HepG2 (cell line): ENCODE measurements at regions not wholly inside any gene's neighbourhood (a gene's known extent, or its start where the extent isn't known, plus 50 kb on each side); places are given as distances from the start of the nearest gene placed in this dataset.

Experiments
- AGO1 ChIP-seq: fragments of 200-400 bp; formaldehyde crosslinking; IDR thresholded peaks from 2 replicates; pipeline ENCODE4 v1.6.1; 2017; ENCODE audit warnings: mild to moderate bottlenecking, low read depth, low read length, moderate library complexity; ENCODE audit not compliant: poor library complexity, severe bottlenecking
- CENPX ChIP-seq: sonication (generic); formaldehyde crosslinking; IDR thresholded peaks from 2 replicates; pipeline ENCODE4 v1.9.0; 2021; ENCODE audit warnings: mild to moderate bottlenecking, missing genetic modification reagents, moderate library complexity
- ELF1 ChIP-seq: sonication (generic); formaldehyde crosslinking; IDR thresholded peaks from 2 replicates; pipeline ENCODE4 v1.4.0; 2020; ENCODE audit warnings: missing genetic modification reagents
- FOSL1 ChIP-seq: sonication (generic); formaldehyde crosslinking; IDR thresholded peaks from 2 replicates; pipeline ENCODE4 v1.9.0; 2021; ENCODE audit warnings: missing genetic modification reagents, borderline replicate concordance
- GFI1 ChIP-seq: sonication (generic); formaldehyde crosslinking; IDR thresholded peaks from 2 replicates; pipeline ENCODE4 v1.5.0; 2020; ENCODE audit warnings: missing genetic modification reagents, mild to moderate bottlenecking, borderline replicate concordance
- GPN1 ChIP-seq: sonication (generic); formaldehyde crosslinking; IDR thresholded peaks from 2 replicates; pipeline ENCODE4 v1.5.1; 2020; ENCODE audit warnings: missing genetic modification reagents, borderline replicate concordance
- MEIS1 ChIP-seq: sonication (generic); formaldehyde crosslinking; IDR thresholded peaks from 2 replicates; pipeline ENCODE4 v1.9.0; 2021; ENCODE audit warnings: mild to moderate bottlenecking, missing genetic modification reagents, moderate library complexity, borderline replicate concordance
- MTA1 ChIP-seq: sonication (generic); formaldehyde crosslinking; IDR thresholded peaks from 2 replicates; pipeline ENCODE4 v1.4.0; 2020; ENCODE audit warnings: missing genetic modification reagents, mild to moderate bottlenecking, borderline replicate concordance
- RXRB ChIP-seq: IDR thresholded peaks from 2 replicates; pipeline ENCODE4 v1.6.1; 2016; ENCODE audit warnings: borderline replicate concordance, missing genetic modification reagents, missing compliant biosample characterization
- SOX13 ChIP-seq, 3 experiments: fragments of 450-650 bp in 1 of 3; sonication (generic) in 1 of 3; formaldehyde crosslinking in 1 of 3; IDR thresholded peaks in 2 of 3; conservative IDR thresholded peaks in 1 of 3; 2 replicates each; pipeline versions ENCODE4 v1.5.0 to v1.6.1; 2016 to 2020; ENCODE audit warnings: antibody characterized with exemption in 1 of 3, mild to moderate bottlenecking in 1 of 3, missing compliant biosample characterization in 1 of 3, missing genetic modification reagents in 1 of 3, moderate library complexity in 1 of 3
- TAF1 ChIP-seq: sonication (generic); formaldehyde crosslinking; IDR thresholded peaks from 2 replicates; pipeline ENCODE4 v1.4.0; 2020; ENCODE audit warnings: missing genetic modification reagents
- TCF12 ChIP-seq, 2 experiments: fragments of 450-650 bp in 1 of 2; sonication (generic) in 1 of 2; formaldehyde crosslinking in 1 of 2; IDR thresholded peaks; 2 replicates each; pipeline versions ENCODE4 v1.6.1 to v1.8.0; 2017 to 2022; ENCODE audit warnings: antibody characterized with exemption in 1 of 2, mild to moderate bottlenecking in 1 of 2, missing genetic modification reagents in 1 of 2, moderate library complexity in 1 of 2
- ZBTB38 ChIP-seq: sonication (generic); formaldehyde crosslinking; IDR thresholded peaks from 2 replicates; pipeline ENCODE4 v1.5.1; 2020; ENCODE audit warnings: mild to moderate bottlenecking, missing genetic modification reagents
- ZC3H4 ChIP-seq: sonication (generic); formaldehyde crosslinking; IDR thresholded peaks from 2 replicates; pipeline ENCODE4 v1.4.0; 2020; ENCODE audit warnings: missing genetic modification reagents, borderline replicate concordance
- ZMYM3 ChIP-seq: sonication (generic); formaldehyde crosslinking; IDR thresholded peaks from 2 replicates; pipeline ENCODE4 v1.5.1; 2020; ENCODE audit warnings: mild to moderate bottlenecking, missing genetic modification reagents
- ZNF329 ChIP-seq: sonication (generic); formaldehyde crosslinking; IDR thresholded peaks from 2 replicates; pipeline ENCODE4 v1.9.0; 2021; ENCODE audit warnings: low read depth, mild to moderate bottlenecking, missing genetic modification reagents
- ZNF484 ChIP-seq: sonication (generic); formaldehyde crosslinking; IDR thresholded peaks from 2 replicates; pipeline ENCODE4 v1.5.1; 2020; ENCODE audit warnings: mild to moderate bottlenecking, low read depth, missing genetic modification reagents, borderline replicate concordance
- ZNF788 ChIP-seq: sonication (generic); formaldehyde crosslinking; IDR thresholded peaks from 2 replicates; pipeline ENCODE4 v1.5.0; 2020; ENCODE audit warnings: mild to moderate bottlenecking, missing genetic modification reagents, borderline replicate concordance
- TF ChIP-seq, protein P1 (sequence below): sonication (generic); formaldehyde crosslinking; conservative IDR thresholded peaks from 2 replicates; pipeline ENCODE4 v1.4.0; 2020; ENCODE audit warnings: mild to moderate bottlenecking, missing genetic modification reagents, moderate library complexity
- TF ChIP-seq, protein P2 (sequence below): sonication (generic); formaldehyde crosslinking; conservative IDR thresholded peaks from 2 replicates; pipeline ENCODE4 v1.8.0; 2022; ENCODE audit warnings: low read depth, missing genetic modification reagents
- TF ChIP-seq, protein P3 (sequence below): sonication (generic); formaldehyde crosslinking; IDR thresholded peaks from 2 replicates; pipeline ENCODE4 v1.4.0; 2020; ENCODE audit warnings: missing genetic modification reagents

DNA sequence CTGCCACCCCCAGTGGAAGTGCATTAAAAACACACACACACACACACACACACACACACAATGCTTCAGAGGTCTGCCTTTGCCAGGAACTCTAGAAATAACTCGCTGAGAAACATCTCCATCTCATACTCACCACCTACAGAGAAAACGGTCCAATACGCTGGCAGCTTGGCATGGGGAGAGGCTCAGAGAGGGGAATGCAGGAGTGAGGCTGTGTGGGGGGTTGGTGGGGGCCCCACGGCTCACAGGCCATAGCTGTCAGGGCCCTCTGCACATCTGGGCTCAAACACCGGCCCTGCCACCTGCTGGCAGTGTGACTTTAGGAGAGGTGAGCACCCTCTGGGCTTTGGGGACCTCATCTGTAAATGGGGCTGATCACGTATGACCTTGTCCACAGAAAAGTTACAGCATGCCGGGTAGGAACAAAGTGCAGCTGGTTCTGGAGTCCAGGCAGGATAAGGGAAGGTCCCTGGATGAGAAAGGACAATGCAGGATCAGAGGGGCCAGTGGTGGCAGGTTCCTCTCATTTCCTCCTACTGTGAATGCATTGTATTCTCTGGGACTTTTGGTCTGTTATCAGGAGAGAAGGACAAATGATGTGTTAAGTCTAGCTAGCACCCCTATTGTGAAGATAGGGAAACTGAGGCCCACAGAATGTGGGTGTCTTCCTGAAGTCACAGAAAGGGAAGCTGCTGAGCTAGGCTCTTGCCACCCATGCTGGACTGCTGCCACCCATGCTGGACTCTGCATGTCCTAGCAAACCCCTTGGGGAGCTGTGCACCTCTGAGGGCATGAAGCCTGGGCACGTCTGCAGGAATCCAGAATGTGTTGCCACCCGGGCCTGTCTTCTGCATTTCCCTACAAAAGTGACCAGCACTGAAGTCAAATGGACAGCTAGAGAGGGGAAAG, 404.6 kb downstream of the RPS24 start (continued):
- TF ChIP-seq SOX13 (IDR thresholded peaks at IDR 0.05) (peak; percentile 61; the same call in 1 of the 2 replicates), SOX13 (CRISPR knock-in tag; conservative IDR thresholded peaks at IDR 0.05 in 1 of 2, IDR thresholded peaks at IDR 0.05 in 1 of 2) (peak in 1 of 2 experiments; percentile 83; a peak in 2 of 4 replicates), ZNF329 (CRISPR knock-in tag) (no peak), ZC3H4 (CRISPR knock-in tag) (no peak), ZNF484 (CRISPR knock-in tag) (no peak), RXRB (CRISPR knock-in tag) (peak; percentile 65), GPN1 (CRISPR knock-in tag) (no peak), AGO1 (no peak), ZNF788 (CRISPR knock-in tag) (peak; percentile 75; the same call in 1 of the 2 replicates), ZMYM3 (CRISPR knock-in tag) (peak; percentile 93), MEIS1 (CRISPR knock-in tag) (no peak), MTA1 (CRISPR knock-in tag) (peak; percentile 67; the same call in 1 of the 2 replicates), TCF12 (IDR thresholded peaks at IDR 0.05) (no peak), TCF12 (CRISPR knock-in tag; IDR thresholded peaks at IDR 0.05) (no peak), FOSL1 (no peak), TAF1 (CRISPR knock-in tag) (no peak), CENPX (CRISPR knock-in tag) (no peak), ELF1 (CRISPR knock-in tag) (no peak), ZBTB38 (CRISPR knock-in tag) (peak; percentile 61; the same call in 1 of the 2 replicates), GFI1 (CRISPR knock-in tag) (no peak)
- TF ChIP-seq, protein P1, sequence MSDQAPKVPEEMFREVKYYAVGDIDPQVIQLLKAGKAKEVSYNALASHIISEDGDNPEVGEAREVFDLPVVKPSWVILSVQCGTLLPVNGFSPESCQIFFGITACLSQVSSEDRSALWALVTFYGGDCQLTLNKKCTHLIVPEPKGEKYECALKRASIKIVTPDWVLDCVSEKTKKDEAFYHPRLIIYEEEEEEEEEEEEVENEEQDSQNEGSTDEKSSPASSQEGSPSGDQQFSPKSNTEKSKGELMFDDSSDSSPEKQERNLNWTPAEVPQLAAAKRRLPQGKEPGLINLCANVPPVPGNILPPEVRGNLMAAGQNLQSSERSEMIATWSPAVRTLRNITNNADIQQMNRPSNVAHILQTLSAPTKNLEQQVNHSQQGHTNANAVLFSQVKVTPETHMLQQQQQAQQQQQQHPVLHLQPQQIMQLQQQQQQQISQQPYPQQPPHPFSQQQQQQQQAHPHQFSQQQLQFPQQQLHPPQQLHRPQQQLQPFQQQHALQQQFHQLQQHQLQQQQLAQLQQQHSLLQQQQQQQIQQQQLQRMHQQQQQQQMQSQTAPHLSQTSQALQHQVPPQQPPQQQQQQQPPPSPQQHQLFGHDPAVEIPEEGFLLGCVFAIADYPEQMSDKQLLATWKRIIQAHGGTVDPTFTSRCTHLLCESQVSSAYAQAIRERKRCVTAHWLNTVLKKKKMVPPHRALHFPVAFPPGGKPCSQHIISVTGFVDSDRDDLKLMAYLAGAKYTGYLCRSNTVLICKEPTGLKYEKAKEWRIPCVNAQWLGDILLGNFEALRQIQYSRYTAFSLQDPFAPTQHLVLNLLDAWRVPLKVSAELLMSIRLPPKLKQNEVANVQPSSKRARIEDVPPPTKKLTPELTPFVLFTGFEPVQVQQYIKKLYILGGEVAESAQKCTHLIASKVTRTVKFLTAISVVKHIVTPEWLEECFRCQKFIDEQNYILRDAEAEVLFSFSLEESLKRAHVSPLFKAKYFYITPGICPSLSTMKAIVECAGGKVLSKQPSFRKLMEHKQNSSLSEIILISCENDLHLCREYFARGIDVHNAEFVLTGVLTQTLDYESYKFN (CRISPR knock-in tag), result peak; percentile 83
- TF ChIP-seq, protein P2, sequence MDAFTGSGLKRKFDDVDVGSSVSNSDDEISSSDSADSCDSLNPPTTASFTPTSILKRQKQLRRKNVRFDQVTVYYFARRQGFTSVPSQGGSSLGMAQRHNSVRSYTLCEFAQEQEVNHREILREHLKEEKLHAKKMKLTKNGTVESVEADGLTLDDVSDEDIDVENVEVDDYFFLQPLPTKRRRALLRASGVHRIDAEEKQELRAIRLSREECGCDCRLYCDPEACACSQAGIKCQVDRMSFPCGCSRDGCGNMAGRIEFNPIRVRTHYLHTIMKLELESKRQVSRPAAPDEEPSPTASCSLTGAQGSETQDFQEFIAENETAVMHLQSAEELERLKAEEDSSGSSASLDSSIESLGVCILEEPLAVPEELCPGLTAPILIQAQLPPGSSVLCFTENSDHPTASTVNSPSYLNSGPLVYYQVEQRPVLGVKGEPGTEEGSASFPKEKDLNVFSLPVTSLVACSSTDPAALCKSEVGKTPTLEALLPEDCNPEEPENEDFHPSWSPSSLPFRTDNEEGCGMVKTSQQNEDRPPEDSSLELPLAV (CRISPR knock-in tag), result no peak
- TF ChIP-seq, protein P3, sequence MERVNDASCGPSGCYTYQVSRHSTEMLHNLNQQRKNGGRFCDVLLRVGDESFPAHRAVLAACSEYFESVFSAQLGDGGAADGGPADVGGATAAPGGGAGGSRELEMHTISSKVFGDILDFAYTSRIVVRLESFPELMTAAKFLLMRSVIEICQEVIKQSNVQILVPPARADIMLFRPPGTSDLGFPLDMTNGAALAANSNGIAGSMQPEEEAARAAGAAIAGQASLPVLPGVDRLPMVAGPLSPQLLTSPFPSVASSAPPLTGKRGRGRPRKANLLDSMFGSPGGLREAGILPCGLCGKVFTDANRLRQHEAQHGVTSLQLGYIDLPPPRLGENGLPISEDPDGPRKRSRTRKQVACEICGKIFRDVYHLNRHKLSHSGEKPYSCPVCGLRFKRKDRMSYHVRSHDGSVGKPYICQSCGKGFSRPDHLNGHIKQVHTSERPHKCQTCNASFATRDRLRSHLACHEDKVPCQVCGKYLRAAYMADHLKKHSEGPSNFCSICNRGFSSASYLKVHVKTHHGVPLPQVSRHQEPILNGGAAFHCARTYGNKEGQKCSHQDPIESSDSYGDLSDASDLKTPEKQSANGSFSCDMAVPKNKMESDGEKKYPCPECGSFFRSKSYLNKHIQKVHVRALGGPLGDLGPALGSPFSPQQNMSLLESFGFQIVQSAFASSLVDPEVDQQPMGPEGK, result peak; percentile 84
